Stimulated activated CD4-positive, alpha-beta T cell treated with anti-CD3 and anti-CD28 coated beads, Interleukin-1b, Interleukin-23, amount 100 ng/mL, for 24 hours (primary cell): ENCODE measurements at regions not wholly inside any gene's neighbourhood (a gene's known extent, or its start where the extent isn't known, plus 50 kb on each side); places are given as distances from the start of the nearest gene placed in this dataset.

Experiments
- DNase-seq, 4 experiments: peaks; one replicate each; pipeline ENCODE4 v3.0.0-alpha.2; 2020; ENCODE audit warnings: low read depth in 4 of 4, low spot score in 1 of 4

DNA sequence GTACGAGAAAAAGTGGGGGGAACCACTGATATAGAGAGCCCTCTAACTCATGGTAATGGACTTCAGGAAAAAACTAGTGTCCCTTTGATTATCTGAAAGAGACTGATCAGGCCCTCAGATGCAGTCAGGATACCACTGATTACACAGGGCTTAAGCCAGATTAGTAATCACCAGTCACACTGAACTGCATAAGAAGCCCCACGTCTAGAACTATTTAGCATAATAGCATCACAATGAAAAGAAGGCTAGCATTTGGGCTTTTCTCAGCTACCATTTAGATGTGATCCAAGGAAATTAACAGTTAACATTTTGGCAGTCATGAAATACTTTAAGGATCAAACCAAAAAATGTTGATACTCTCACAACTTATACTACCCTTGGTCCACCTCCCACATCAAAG is 813.1 kb upstream of the POU3F3 start:
- no peak for DNase-seq

GRCh38 chr2:104041351-104041750 is 812.6 kb upstream of the POU3F3 start:
- no peak for DNase-seq

GRCh38 chr2:104043864-104044263 is 810.1 kb upstream of the POU3F3 start:
- DNase-seq, result no peak

GRCh38 chr2:104045071-104045470 is 808.8 kb upstream of the POU3F3 start:
- DNase-seq, result no peak

GRCh38 chr2:104046466-104046865 is 807.4 kb upstream of the POU3F3 start:
- DNase-seq, result no peak

- no peak for DNase-seq
Observed at GRCh38 chr2:104047516-104047915, 806.4 kb upstream of the POU3F3 start.

GRCh38 chr2:104049438-104049837 is 804.5 kb upstream of the POU3F3 start:
- no peak for DNase-seq

DNA sequence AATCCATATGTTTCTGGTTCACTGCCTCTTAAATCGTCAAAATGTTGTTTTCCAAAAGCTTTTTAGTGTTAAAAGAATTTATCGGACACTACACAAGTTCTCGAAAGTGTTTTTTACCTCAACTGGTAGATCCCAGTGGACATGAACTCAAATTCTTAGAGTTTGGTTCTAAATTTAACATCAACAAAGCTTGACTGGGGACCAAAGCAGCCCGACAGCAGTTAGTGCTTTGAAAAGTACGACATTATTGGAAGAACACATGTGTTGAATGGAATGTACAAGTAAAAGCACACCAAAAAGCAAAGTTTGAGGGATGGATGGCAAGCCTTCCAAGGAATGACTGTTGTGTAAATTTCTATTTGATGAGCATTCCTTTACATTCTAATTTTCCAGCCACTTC is 803.9 kb upstream of the POU3F3 start:
- no peak for DNase-seq

DNA sequence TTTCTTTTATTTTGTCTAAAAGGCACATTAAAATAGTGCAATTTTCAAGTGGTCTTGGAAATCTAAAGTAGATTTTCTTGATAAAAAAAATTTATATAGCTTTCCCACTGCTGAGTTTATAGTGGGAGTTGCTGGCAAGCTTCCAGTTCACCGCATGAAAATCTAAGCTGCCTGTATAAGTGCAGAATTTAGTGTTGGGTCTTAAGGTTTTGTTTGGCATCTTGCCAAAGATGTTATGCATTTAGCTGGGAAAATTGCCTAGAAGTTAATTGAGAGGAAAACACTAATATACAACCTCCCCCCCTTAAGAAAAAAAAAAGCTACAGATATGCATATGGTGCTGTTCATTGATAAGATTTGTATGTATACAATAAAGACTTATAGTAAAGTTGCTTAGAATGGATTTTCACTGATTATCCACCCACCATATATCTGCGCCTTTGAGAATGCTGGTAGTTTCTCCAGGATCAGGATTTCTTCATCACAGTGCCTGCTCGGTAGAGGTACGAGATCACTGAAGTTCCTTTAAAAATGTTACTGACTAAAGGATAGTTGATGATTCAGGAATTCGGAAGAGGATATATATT is 803.2 kb upstream of the POU3F3 start:
- DNase-seq, result no peak

GRCh38 chr2:104051766-104052165 is 802.1 kb upstream of the POU3F3 start:
- DNase-seq, result no peak

GRCh38 chr2:104052356-104052755 is 801.6 kb upstream of the POU3F3 start:
- no peak for DNase-seq

- DNase-seq, result no peak
Observed at GRCh38 chr2:104056451-104056850, 797.5 kb upstream of the POU3F3 start.

DNA sequence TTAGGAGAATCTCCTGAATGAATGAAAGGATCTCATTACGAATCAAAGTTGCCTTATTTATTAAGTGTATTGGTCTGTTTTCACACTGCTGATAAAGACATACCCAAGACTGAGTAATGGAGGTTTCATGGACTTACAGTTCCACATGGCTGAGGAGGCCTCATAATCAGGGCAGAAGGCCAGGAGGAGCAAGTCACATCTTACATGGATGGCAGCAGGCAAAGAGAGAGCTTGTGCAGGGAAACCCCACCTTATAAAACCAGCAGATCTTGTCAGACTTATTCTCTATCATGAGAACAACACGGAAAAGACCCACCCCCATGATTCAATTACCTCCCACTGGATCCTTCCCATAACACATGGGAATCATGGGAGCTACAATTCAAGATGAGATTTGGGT is 785.2 kb upstream of the POU3F3 start:
- no peak for DNase-seq

DNA sequence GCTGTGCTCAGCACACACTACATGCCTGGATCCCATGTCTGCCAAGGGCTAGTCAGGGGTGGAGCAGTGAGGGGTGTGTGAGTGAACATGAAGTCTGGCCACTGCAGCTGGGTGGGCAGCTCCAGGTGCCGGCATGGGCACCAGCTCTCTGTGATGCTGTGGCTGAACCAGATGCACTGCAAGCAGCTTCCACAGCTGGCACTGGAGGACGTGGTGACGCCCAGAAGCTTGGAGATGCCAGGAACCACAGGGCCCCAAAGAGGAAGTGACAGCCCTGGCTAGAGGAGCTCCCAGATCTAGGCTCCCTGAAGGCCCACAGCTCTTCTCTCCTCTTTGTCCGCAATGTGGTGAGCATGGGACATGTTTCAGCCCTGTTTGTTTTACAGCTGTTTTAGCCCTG is 776.3 kb upstream of the POU3F3 start:
- DNase-seq, result no peak

DNA sequence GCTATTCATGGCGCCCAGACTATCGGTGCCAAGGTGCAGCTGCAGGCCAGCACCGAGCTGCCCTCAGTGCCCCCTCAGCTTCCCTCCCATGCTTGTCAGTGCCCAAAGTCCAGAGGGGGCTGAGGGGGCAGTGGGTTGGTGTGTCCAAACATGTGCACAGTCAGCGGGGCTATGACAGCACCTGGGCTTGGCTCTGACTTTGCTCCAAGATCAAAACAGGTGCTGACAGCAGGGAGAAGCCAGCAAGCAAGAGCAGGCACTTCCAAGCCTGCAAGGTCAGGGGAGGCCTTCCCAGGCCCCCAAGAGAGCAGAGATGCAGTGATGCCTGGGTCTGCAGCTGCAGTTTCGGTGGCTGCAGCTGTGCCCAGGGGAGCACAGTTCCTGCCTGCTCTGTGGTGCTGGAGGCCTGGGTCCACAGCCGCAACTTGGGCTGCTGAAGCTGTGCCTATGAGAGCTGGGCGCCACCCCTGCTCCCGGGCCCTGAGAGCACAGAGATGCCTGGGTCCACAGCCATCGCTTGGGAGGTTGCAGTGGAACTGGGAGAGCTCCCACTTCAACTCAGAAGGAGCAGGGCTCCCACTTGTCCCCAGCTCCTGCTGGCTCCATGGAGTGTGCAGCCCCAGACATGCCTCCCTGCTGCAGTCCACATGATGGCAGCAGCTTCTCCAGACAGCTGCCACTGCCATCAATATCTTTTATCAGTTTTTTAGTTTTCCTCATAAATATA is 775.3 kb upstream of the POU3F3 start:
- no peak for DNase-seq

DNA sequence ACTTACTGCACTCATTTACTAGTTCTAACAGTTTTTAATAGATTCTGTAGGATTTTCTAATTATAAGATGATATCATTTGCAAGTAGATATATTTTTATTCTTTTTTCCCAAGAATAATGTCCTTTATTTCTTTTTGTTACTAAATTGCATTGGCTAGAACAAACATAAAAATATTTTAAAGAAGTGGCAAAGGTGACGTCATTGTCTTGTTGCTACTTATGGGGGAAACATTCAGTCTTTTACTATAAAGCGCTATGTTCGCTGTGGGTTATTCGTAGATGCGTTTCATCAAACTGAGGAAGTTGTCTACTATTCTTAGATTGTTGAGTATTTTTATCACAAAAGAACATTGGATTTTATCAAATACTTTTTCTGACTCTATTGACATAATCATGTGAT is 765.2 kb upstream of the POU3F3 start:
- DNase-seq, result no peak

- no peak for DNase-seq
Observed at GRCh38 chr2:104090407-104090806, 763.5 kb upstream of the POU3F3 start.

DNA sequence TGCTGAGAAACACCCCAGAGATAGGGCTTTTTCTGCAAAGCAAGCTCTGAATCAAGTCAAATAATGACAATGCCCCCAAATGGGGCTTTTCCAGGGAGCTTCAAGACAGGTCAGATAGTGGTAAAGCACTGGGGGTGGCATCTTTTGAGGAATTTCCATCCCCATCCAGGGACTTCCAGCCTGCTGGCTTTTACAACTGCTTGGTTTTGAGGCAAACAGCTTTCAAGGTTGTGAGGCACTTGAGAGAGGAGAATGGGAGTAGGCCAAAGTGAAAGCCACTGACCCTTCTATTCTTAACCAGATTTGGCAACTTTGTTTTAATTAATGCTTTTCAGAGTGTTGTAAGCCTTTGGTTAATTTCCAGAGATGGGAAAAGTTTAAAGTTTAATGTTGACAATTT is 762.0 kb upstream of the POU3F3 start:
- DNase-seq, result no peak

GRCh38 chr2:104092886-104093285 is 761.0 kb upstream of the POU3F3 start:
- no peak for DNase-seq

GRCh38 chr2:104102615-104103014 is 751.3 kb upstream of the POU3F3 start:
- DNase-seq, result no peak

DNA sequence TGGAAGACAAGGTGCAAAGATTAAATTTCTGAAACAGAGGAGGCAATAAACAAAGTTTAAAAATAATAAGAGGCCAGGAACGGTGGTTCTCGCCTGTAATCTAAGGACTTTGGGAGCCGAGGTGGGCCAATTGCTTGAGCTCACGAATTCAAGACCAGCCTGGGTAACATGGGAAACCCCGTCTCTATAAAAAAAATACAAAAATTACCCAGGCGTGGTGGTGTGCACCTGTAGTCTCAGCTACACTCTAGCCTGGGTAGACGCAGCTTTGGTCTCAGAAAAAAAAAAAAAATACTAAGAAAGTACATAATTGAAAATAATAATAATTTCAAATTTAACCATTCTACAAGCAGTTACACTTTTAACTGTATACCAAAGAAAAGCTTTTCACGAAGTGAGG is 744.6 kb upstream of the POU3F3 start:
- no peak for DNase-seq

- DNase-seq, result no peak
Observed at GRCh38 chr2:104118889-104119288, 735.0 kb upstream of the POU3F3 start.

- DNase-seq, result no peak
Observed at GRCh38 chr2:104120171-104120570, 733.7 kb upstream of the POU3F3 start.
